ENCODE measurements at regions not wholly inside any gene's neighbourhood (a gene's known extent, or its start where the extent isn't known, plus 50 kb on each side); places are given as distances from the start of the nearest gene placed in this dataset.

GRCh38 chr12:93966516-93967133 is 181.8 kb upstream of the PLXNC1 start:
- no peak overlapping the region for H3K9ac ChIP-seq (ENCODE audit: extremely low read depth, low read length, poor library complexity, severe bottlenecking)
- H3K27ac Mint-ChIP-seq, result no peak overlapping the region
- H3K4me1 Mint-ChIP-seq, result no peaks in the 10 kb centered on the region
- no peak for DNase-seq
- TF ChIP-seq CTCF (conservative IDR thresholded peaks at IDR 0.05), result no peak
- no peak overlapping the region for H3K27ac ChIP-seq (ENCODE audit: low read depth, low read length)
- H3K27me3 ChIP-seq (ENCODE audit: control insufficient read depth, insufficient read depth, low read length, poor library complexity, severe bottlenecking), result peaks cover 4% of the 10 kb centered on the region
- no peak overlapping the region for H3K4me3 ChIP-seq (ENCODE audit: low read length)
- H3K4me3 Mint-ChIP-seq, result no peak overlapping the region
- H3K4me1 ChIP-seq (ENCODE audit: control insufficient read depth, insufficient read depth, low read length), result no peaks in the 10 kb centered on the region
- H3K9me3 Mint-ChIP-seq, result peaks cover 5% of the 10 kb centered on the region
- H3K36me3 ChIP-seq (ENCODE audit: control insufficient read depth, insufficient read depth, low read length), result no peaks in the 10 kb centered on the region
- no peaks in the 10 kb centered on the region for H3K36me3 Mint-ChIP-seq (ENCODE audit: low read depth)
- peaks cover 15% of the 10 kb centered on the region for H3K9me3 ChIP-seq (ENCODE audit: control insufficient read depth, low read length)
- peaks cover 12% of the 10 kb centered on the region for H3K27me3 Mint-ChIP-seq (ENCODE audit: insufficient read depth)
- 83% methylated on average over 1 of the region's 1 CpG; no CpG with 5 or more reads in 1 of the 2 experiments for WGBS, 2 experiments (ENCODE audit: insufficient coverage in 1 of 2, insufficient read length in 1 of 2)

- no peak for DNase-seq
- no peak overlapping the region for H3K27ac Mint-ChIP-seq
- 82 to 93% methylated on average over 6 of the region's 6 CpGs for WGBS, 2 experiments (ENCODE audit: insufficient coverage in 1 of 2, insufficient read length in 1 of 2)
- no peak overlapping the region for H3K9ac ChIP-seq (ENCODE audit: extremely low read depth, low read length, poor library complexity, severe bottlenecking)
- no peak overlapping the region for H3K4me3 Mint-ChIP-seq
- H3K9me3 ChIP-seq (ENCODE audit: control insufficient read depth, low read length), result peaks cover 10% of the 10 kb centered on the region
- no peaks in the 10 kb centered on the region for H3K4me1 ChIP-seq (ENCODE audit: control insufficient read depth, insufficient read depth, low read length)
- no peak overlapping the region for H3K4me3 ChIP-seq (ENCODE audit: low read length)
- TF ChIP-seq CTCF (conservative IDR thresholded peaks at IDR 0.05), result no peak
- no peaks in the 10 kb centered on the region for H3K36me3 ChIP-seq (ENCODE audit: control insufficient read depth, insufficient read depth, low read length)
- peaks cover 3% of the 10 kb centered on the region for H3K9me3 Mint-ChIP-seq
- H3K27ac ChIP-seq (ENCODE audit: low read depth, low read length), result no peak overlapping the region
- H3K36me3 Mint-ChIP-seq (ENCODE audit: low read depth), result no peaks in the 10 kb centered on the region
- H3K27me3 ChIP-seq (ENCODE audit: control insufficient read depth, insufficient read depth, low read length, poor library complexity, severe bottlenecking), result peaks cover 4% of the 10 kb centered on the region
- no peaks in the 10 kb centered on the region for H3K4me1 Mint-ChIP-seq
- peaks cover 12% of the 10 kb centered on the region for H3K27me3 Mint-ChIP-seq (ENCODE audit: insufficient read depth)
Measured at GRCh38 chr12:93967454-93967853, 180.9 kb upstream of the PLXNC1 start.

GRCh38 chr12:93968536-93969285 is 179.7 kb upstream of the PLXNC1 start:
- H3K27ac ChIP-seq (ENCODE audit: low read depth, low read length), result no peak overlapping the region
- H3K27me3 Mint-ChIP-seq (ENCODE audit: insufficient read depth), result peaks cover 16% of the 10 kb centered on the region
- WGBS, 2 experiments (ENCODE audit: insufficient coverage in 1 of 2, insufficient read length in 1 of 2), result 91 to 92% methylated on average over 10 to 12 of the region's 12 CpGs

More at GRCh38 chr12:93968536-93969285, 179.7 kb upstream of the PLXNC1 start:
- H3K27me3 ChIP-seq (ENCODE audit: control insufficient read depth, insufficient read depth, low read length, poor library complexity, severe bottlenecking), result peaks cover 4% of the 10 kb centered on the region
- Mint-ChIP-seq H3K4me1 (peaks cover 10% of the 10 kb centered on the region), H3K36me3 (ENCODE audit: low read depth) (no peaks in the 10 kb centered on the region), H3K27ac (no peak overlapping the region), H3K4me3 (no peak overlapping the region), H3K9me3 (peaks cover 3% of the 10 kb centered on the region)
- TF ChIP-seq CTCF (conservative IDR thresholded peaks at IDR 0.05), result no peak
- H3K4me1 ChIP-seq (ENCODE audit: control insufficient read depth, insufficient read depth, low read length), result peaks cover 6% of the 10 kb centered on the region
- no peak for DNase-seq
- no peaks in the 10 kb centered on the region for H3K36me3 ChIP-seq (ENCODE audit: control insufficient read depth, insufficient read depth, low read length)
- H3K9ac ChIP-seq (ENCODE audit: extremely low read depth, low read length, poor library complexity, severe bottlenecking), result no peak overlapping the region
- no peak overlapping the region for H3K4me3 ChIP-seq (ENCODE audit: low read length)
- H3K9me3 ChIP-seq (ENCODE audit: control insufficient read depth, low read length), result peaks cover 10% of the 10 kb centered on the region

Data from endodermal cell (in vitro differentiated cells).